H9 (cell line): ENCODE measurements at regions not wholly inside any gene's neighbourhood (a gene's known extent, or its start where the extent isn't known, plus 50 kb on each side); places are given as distances from the start of the nearest gene placed in this dataset.

Experiments
- DNase-seq: peaks from one replicate; pipeline ENCODE4 v3.0.0-alpha.2; 2017
- H2AFZ ChIP-seq: one replicate; pipeline ENCODE4 v1.6.1; 2013; ENCODE audit warnings: mild to moderate bottlenecking, low read length, control low read depth, moderate library complexity
- H2AK5ac ChIP-seq: 2 replicates; pipeline ENCODE4 v1.6.1; 2013; ENCODE audit warnings: low read length, control low read depth, mixed read lengths; ENCODE audit not compliant: insufficient read length
- H2BK120ac ChIP-seq: one replicate; pipeline ENCODE4 v1.6.1; 2013; ENCODE audit warnings: low read depth, mild to moderate bottlenecking, low read length, control low read depth, inconsistent platforms; ENCODE audit not compliant: poor library complexity, severe bottlenecking
- H2BK12ac ChIP-seq: 2 replicates; pipeline ENCODE4 v1.6.1; 2013; ENCODE audit warnings: low read length, control low read depth, mixed read lengths, low read depth; ENCODE audit not compliant: insufficient read length
- H2BK15ac ChIP-seq: 2 replicates; pipeline ENCODE4 v1.6.1; 2013; ENCODE audit warnings: low read depth, low read length, control low read depth
- H2BK20ac ChIP-seq: one replicate; pipeline ENCODE4 v1.6.1; 2013; ENCODE audit warnings: low read depth, mild to moderate bottlenecking, low read length, control low read depth, inconsistent platforms; ENCODE audit not compliant: poor library complexity, severe bottlenecking
- H2BK5ac ChIP-seq: 2 replicates; pipeline ENCODE4 v1.6.1; 2013; ENCODE audit warnings: low read length, control low read depth, mixed read lengths; ENCODE audit not compliant: insufficient read length
- H3K14ac ChIP-seq: 2 replicates; pipeline ENCODE4 v1.6.1; 2013; ENCODE audit warnings: low read length, control low read depth; ENCODE audit not compliant: insufficient read depth
- H3K18ac ChIP-seq: 2 replicates; pipeline ENCODE4 v1.6.1; 2013; ENCODE audit warnings: low read depth, mild to moderate bottlenecking, mixed read lengths, low read length, control low read depth; ENCODE audit not compliant: insufficient read length
- H3K23ac ChIP-seq: 2 replicates; pipeline ENCODE4 v1.6.1; 2013; ENCODE audit warnings: low read length, control low read depth, mixed read lengths, low read depth; ENCODE audit not compliant: insufficient read length
- H3K23me2 ChIP-seq: 2 replicates; pipeline ENCODE4 v1.6.1; 2013; ENCODE audit warnings: low read depth, mild to moderate bottlenecking, mixed read lengths, low read length, control low read depth; ENCODE audit not compliant: insufficient read length, poor library complexity, severe bottlenecking
- H3K27ac ChIP-seq: 2 replicates; pipeline ENCODE4 v1.5.1; 2013; ENCODE audit warnings: low read length, control low read depth, mixed read lengths, low read depth; ENCODE audit not compliant: insufficient read length
- H3K27me3 ChIP-seq: 2 replicates; pipeline ENCODE4 v1.6.1; 2013; ENCODE audit warnings: low read length, control low read depth, inconsistent platforms; ENCODE audit not compliant: insufficient read depth
- H3K4ac ChIP-seq: 2 replicates; pipeline ENCODE4 v1.6.1; 2013; ENCODE audit warnings: low read depth, mild to moderate bottlenecking, control low read depth, inconsistent platforms, low read length, moderate library complexity
- H3K4me1 ChIP-seq: 2 replicates; pipeline ENCODE4 v1.6.1; 2013; ENCODE audit warnings: low read length, control low read depth, inconsistent platforms; ENCODE audit not compliant: insufficient read depth
- H3K4me2 ChIP-seq: 2 replicates; pipeline ENCODE4 v1.6.1; 2013; ENCODE audit warnings: low read length, control low read depth, mixed read lengths; ENCODE audit not compliant: insufficient read length, insufficient read depth
- H3K56ac ChIP-seq: 2 replicates; pipeline ENCODE4 v1.6.1; 2013; ENCODE audit warnings: low read depth, mild to moderate bottlenecking, mixed read lengths, low read length, control low read depth; ENCODE audit not compliant: insufficient read length
- H3K79me1 ChIP-seq: 2 replicates; pipeline ENCODE4 v1.6.1; 2013; ENCODE audit warnings: low read depth, mild to moderate bottlenecking, moderate library complexity, low read length, control low read depth, inconsistent platforms; ENCODE audit not compliant: insufficient read depth, poor library complexity, severe bottlenecking
- H3K79me2 ChIP-seq: 2 replicates; pipeline ENCODE4 v1.6.1; 2013; ENCODE audit warnings: low read length, control low read depth, inconsistent platforms; ENCODE audit not compliant: insufficient read depth
- H3K9ac ChIP-seq: 2 replicates; pipeline ENCODE4 v1.6.1; 2013; ENCODE audit warnings: low read length, control low read depth, mixed read lengths; ENCODE audit not compliant: insufficient read length; ENCODE audit errors: extremely low read depth
- H3K9me3 ChIP-seq: one replicate; pipeline ENCODE4 v1.6.1; 2013; ENCODE audit warnings: low read depth, low read length, inconsistent platforms; ENCODE audit not compliant: control insufficient read depth
- H3T11ph ChIP-seq: one replicate; pipeline ENCODE4 v1.6.1; 2013; ENCODE audit warnings: mild to moderate bottlenecking, low read length, control low read depth, inconsistent platforms
- H4K20me1 ChIP-seq: one replicate; pipeline ENCODE4 v1.6.1; 2013; ENCODE audit not compliant: control insufficient read depth, insufficient read length, insufficient read depth
- H4K5ac ChIP-seq: 2 replicates; pipeline ENCODE4 v1.6.1; 2013; ENCODE audit warnings: low read depth, mild to moderate bottlenecking, mixed read lengths, low read length, control low read depth; ENCODE audit not compliant: insufficient read length
- H4K8ac ChIP-seq: replicated peaks from 2 replicates; pipeline ENCODE4 v1.6.1; 2013; ENCODE audit warnings: low read length, control low read depth, mixed read lengths, low read depth; ENCODE audit not compliant: insufficient read length
- H4K91ac ChIP-seq: 2 replicates; pipeline ENCODE4 v1.6.1; 2013; ENCODE audit warnings: low read depth, mild to moderate bottlenecking, moderate library complexity, mixed read lengths, low read length, control low read depth; ENCODE audit not compliant: insufficient read length
- H3K27ac Mint-ChIP-seq, 3 experiments: 2 replicates in 2 of 3; 3 replicates in 1 of 3; pipeline ENCODE4 v1.8.0; 2020 to 2021; ENCODE audit warnings: mixed read lengths in 3 of 3, mild to moderate bottlenecking in 1 of 3, moderate library complexity in 1 of 3
- H3K27me3 Mint-ChIP-seq: 2 replicates; pipeline ENCODE4 v1.8.0; 2021; ENCODE audit warnings: low read depth, mild to moderate bottlenecking, moderate library complexity, mixed read lengths
- H3K36me3 Mint-ChIP-seq, 3 experiments: 2 replicates in 2 of 3; 3 replicates in 1 of 3; pipeline ENCODE4 v1.8.0; 2020 to 2021; ENCODE audit warnings: low read depth in 3 of 3, mixed read lengths in 3 of 3; ENCODE audit not compliant: insufficient read depth in 1 of 3
- H3K4me1 Mint-ChIP-seq, 2 experiments: 2 replicates each; pipeline ENCODE4 v1.8.0; 2020; ENCODE audit warnings: mixed read lengths in 2 of 2
- H3K4me3 Mint-ChIP-seq, 2 experiments: 2 replicates in 1 of 2; 3 replicates in 1 of 2; pipeline ENCODE4 v1.8.0; 2020 to 2021; ENCODE audit warnings: mild to moderate bottlenecking in 2 of 2, mixed read lengths in 2 of 2, moderate library complexity in 1 of 2
- H3K9me3 Mint-ChIP-seq, 2 experiments: 2 replicates in 1 of 2; 3 replicates in 1 of 2; pipeline ENCODE4 v1.8.0; 2020; ENCODE audit warnings: mild to moderate bottlenecking in 2 of 2, mixed read lengths in 2 of 2, moderate library complexity in 1 of 2
- CTCF ChIP-seq: fragments of 200-600 bp; sonication (generic); conservative IDR thresholded peaks from 3 replicates; pipeline ENCODE4 v1.8.0; 2021; ENCODE audit warnings: antibody characterized with exemption, mild to moderate bottlenecking
- WGBS: extraction: QIAGEN DNeasy Blood & Tissue Kit; methylation state at CpG from one replicate; pipeline ENCODE4 v1.1.7; 2013; ENCODE audit warnings: missing lambda C conversion rate, low lambda C conversion rate, mixed read lengths; ENCODE audit not compliant: insufficient read length; ENCODE audit errors: extremely low coverage; 5-methylcytosine and 5-hydroxymethylcytosine counted together

DNA sequence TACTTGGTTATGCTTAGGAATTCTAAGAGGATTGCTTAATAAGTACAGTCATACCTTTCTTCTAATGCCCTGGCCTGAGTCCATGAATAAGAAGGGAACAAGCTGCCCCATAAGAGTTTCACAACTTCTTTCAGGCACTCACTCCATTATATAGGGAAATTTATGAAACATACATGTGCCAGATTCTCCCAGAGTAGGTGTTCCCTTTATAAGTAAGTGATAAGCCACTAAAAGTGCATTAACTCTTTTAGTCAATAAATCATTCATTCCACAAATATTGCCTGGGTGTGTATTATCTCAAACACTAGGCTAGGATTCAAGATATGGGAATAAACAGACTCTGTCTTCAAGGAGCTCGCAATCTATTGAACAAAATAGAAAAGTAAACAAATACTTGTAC, 84.5 kb upstream of the RBBP8 start:
- no peaks in the 10 kb centered on the region for H3K27me3 Mint-ChIP-seq
- no peaks in the 10 kb centered on the region for H3K9me3 Mint-ChIP-seq
- Histone ChIP-seq H3K23ac (no peak overlapping the region), H3K23me2 (no peaks in the 10 kb centered on the region), H3K4me1 (peaks cover 3% of the 10 kb centered on the region; the same call in 1 of the 2 replicates), H3K4me2 (no peak overlapping the region), H4K20me1 (no peaks in the 10 kb centered on the region), H3K4ac (no peak overlapping the region), H3K18ac (no peak overlapping the region), H3K27ac (no peak overlapping the region), H4K5ac (no peak overlapping the region), H2BK12ac (no peak overlapping the region), H4K8ac (no peak overlapping the region), H2AK5ac (no peak overlapping the region), H3K27me3 (no peaks in the 10 kb centered on the region), H2BK120ac (no peak overlapping the region), H3K9me3 (no peaks in the 10 kb centered on the region), H3K56ac (no peak overlapping the region), H3K9ac (no peak overlapping the region), H2AFZ (no peak overlapping the region), H4K91ac (no peak overlapping the region), H2BK5ac (no peak overlapping the region), H2BK20ac (no peak overlapping the region), H3T11ph (no peak overlapping the region), H2BK15ac (no peak overlapping the region), H3K14ac (no peak overlapping the region), H3K79me2 (no peaks in the 10 kb centered on the region), H3K79me1 (no peaks in the 10 kb centered on the region)
- H3K4me3 Mint-ChIP-seq: no peak overlapping the region
- TF ChIP-seq CTCF: no peak
- no peak for DNase-seq
- no peaks in the 10 kb centered on the region for H3K36me3 Mint-ChIP-seq
- no peak overlapping the region for H3K27ac Mint-ChIP-seq
- H3K4me1 Mint-ChIP-seq: peaks cover 22 to 23% of the 10 kb centered on the region in 2 experiments
- WGBS: no CpG with 5 or more reads among the region's 1 CpG
